OCI-LY1 (cell line): ENCODE measurements at regions not wholly inside any gene's neighbourhood (a gene's known extent, or its start where the extent isn't known, plus 50 kb on each side); places are given as distances from the start of the nearest gene placed in this dataset.

ENCODE experiments used
- EZH2 ChIP-seq: fragments of 200-600 bp; sonication (generic), shearing (Covaris generic); IDR thresholded peaks from 2 replicates; pipeline ENCODE4 v1.8.0; 2017; ENCODE audit warnings: borderline replicate concordance, mixed run types, mild to moderate bottlenecking, antibody characterized with exemption, low read length, moderate library complexity, mixed read lengths
- TF ChIP-seq, protein P1 (sequence below): fragments of 200-600 bp; sonication (generic), shearing (Covaris generic); IDR thresholded peaks from 2 replicates; pipeline ENCODE4 v1.5.1; 2017; ENCODE audit warnings: mild to moderate bottlenecking, antibody characterized with exemption, low read length, moderate library complexity, mixed read lengths

DNA sequence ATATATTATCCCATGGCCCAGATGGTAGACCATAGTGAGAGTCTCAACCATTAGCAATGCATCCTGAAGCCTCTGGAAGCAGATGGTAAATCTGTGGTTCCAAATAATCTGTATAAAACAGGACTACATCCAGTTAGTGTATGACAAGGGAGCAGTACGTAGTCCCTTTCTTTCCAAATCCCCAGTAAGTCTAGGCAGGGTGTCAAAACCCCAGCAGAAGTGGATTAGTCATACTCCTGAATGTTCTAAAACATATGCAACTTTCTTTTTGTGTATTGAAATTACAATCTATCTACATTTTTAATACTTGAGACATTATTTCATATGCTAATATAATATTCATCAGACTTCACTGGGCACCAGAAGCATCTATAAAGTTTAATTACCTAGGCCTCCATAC lies 295.1 kb upstream of the ANO5 start:
- TF ChIP-seq, protein P1, sequence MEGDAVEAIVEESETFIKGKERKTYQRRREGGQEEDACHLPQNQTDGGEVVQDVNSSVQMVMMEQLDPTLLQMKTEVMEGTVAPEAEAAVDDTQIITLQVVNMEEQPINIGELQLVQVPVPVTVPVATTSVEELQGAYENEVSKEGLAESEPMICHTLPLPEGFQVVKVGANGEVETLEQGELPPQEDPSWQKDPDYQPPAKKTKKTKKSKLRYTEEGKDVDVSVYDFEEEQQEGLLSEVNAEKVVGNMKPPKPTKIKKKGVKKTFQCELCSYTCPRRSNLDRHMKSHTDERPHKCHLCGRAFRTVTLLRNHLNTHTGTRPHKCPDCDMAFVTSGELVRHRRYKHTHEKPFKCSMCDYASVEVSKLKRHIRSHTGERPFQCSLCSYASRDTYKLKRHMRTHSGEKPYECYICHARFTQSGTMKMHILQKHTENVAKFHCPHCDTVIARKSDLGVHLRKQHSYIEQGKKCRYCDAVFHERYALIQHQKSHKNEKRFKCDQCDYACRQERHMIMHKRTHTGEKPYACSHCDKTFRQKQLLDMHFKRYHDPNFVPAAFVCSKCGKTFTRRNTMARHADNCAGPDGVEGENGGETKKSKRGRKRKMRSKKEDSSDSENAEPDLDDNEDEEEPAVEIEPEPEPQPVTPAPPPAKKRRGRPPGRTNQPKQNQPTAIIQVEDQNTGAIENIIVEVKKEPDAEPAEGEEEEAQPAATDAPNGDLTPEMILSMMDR: no peak
- no peak for TF ChIP-seq EZH2
